Kidney (tissue), 13 donors: ENCODE measurements at regions not wholly inside any gene's neighbourhood (a gene's known extent, or its start where the extent isn't known, plus 50 kb on each side); places are given as distances from the start of the nearest gene placed in this dataset.
"Not testable (repeated sequence)": the region's sequence is repeated elsewhere in the genome, so short reads cannot be mapped to it uniquely, and the experiment has no call there.

Experiments used
- DNase-seq, 5 donors: peaks; one replicate each; pipeline ENCODE4 v3.0.0-alpha.2; 2013 to 2020
- FAIRE-seq: peaks from 2 replicates; lab custom pipeline; 2012; peaks lifted over from hg19 to GRCh38; lab: Jason Lieb, UNC
- H3K27ac ChIP-seq, 2 donors: one replicate each; pipeline ENCODE4 v1.7.0; 2013; ENCODE audit warnings: low read depth in 2 of 2, low read length in 2 of 2, inconsistent platforms in 1 of 2
- H3K27me3 ChIP-seq: one replicate; pipeline ENCODE4 v1.7.1; 2013; ENCODE audit warnings: low read length, inconsistent platforms; ENCODE audit not compliant: control insufficient read depth, insufficient read depth
- H3K36me3 ChIP-seq, 3 donors: one replicate each; pipeline versions ENCODE4 v1.7.0 to v1.7.1; 2013; ENCODE audit warnings: low read length in 3 of 3, control low read depth in 1 of 3, inconsistent platforms in 1 of 3; ENCODE audit not compliant: insufficient read depth in 3 of 3, control insufficient read depth in 2 of 3
- H3K4me1 ChIP-seq, 3 donors: one replicate each; pipeline versions ENCODE4 v1.7.0 to v1.7.1; 2013; ENCODE audit warnings: low read length in 3 of 3, inconsistent platforms in 1 of 3, low read depth in 1 of 3; ENCODE audit not compliant: control insufficient read depth in 2 of 3, insufficient read depth in 2 of 3
- H3K4me3 ChIP-seq, 3 donors: one replicate each; pipeline versions ENCODE4 v1.7.0 to v1.8.1; 2013; ENCODE audit warnings: low read length in 3 of 3, control low read depth in 1 of 3, inconsistent platforms in 1 of 3
- H3K9ac ChIP-seq, 3 donors: one replicate each; pipeline versions ENCODE4 v1.7.0 to v1.7.1; 2013; ENCODE audit warnings: low read length in 3 of 3, control low read depth in 1 of 3, inconsistent platforms in 1 of 3
- H3K9me3 ChIP-seq, 3 donors: one replicate each; pipeline versions ENCODE4 v1.7.0 to v1.7.1; 2013; ENCODE audit warnings: low read length in 3 of 3, control low read depth in 1 of 3, inconsistent platforms in 1 of 3; ENCODE audit not compliant: control insufficient read depth in 2 of 3, insufficient read depth in 1 of 3
- intact Hi-C: fragments of 100-400 bp; cut with DNase I; formaldehyde crosslinking; loops from one replicate; pipeline ENCODE4 v1.11.1; 2022
- TF ChIP-seq, protein P1 (sequence below): IDR thresholded peaks from 3 replicates; pipeline ENCODE4 v1.5.1; 2012; ENCODE audit warnings: mild to moderate bottlenecking, moderate library complexity, borderline replicate concordance; ENCODE audit not compliant: insufficient read depth; ENCODE audit errors: extremely low read depth
- donor health status: control.
- donor health status: control.
- donor health status: control.
- donor health status: control.
- donor health status: control.
- donor health status: DM: yes; HTN: yes; CAD: no.
- donor health status: Normal renal cell carcinoma (clear cell type).

DNA sequence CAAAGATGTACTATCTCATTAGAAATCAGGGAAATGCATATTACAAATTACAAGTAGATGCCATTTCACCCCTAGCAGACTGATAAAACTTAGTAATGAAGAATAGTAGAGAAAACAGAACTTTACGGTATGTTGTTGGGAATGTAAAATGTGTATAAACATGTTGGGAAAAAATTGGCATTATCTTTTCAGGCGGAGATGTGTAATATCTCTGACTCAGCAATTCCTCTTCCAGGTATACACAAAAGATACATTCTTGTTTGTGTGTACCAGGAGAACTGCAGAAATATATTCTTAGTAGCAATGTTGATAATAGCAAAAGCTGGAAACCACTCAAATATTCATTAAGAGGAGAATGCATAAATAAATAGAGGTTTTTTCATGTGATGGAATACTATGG lies 204.5 kb downstream of the LPIN1 start:
- Histone ChIP-seq H3K27ac (no peak overlapping the region), H3K9me3 (no peaks in the 10 kb centered on the region), H3K27me3 (no peaks in the 10 kb centered on the region), H3K9ac (no peak overlapping the region), H3K4me3 (no peak overlapping the region), H3K4me1 (no peaks in the 10 kb centered on the region), H3K36me3 (no peaks in the 10 kb centered on the region)
- no peak for FAIRE-seq
- intact Hi-C loops, result loop anchor here (10.0 kb wide), 1 partner anchor 266 kb away; no protein-coding TSS in a partner anchor
- TF ChIP-seq, protein P1, sequence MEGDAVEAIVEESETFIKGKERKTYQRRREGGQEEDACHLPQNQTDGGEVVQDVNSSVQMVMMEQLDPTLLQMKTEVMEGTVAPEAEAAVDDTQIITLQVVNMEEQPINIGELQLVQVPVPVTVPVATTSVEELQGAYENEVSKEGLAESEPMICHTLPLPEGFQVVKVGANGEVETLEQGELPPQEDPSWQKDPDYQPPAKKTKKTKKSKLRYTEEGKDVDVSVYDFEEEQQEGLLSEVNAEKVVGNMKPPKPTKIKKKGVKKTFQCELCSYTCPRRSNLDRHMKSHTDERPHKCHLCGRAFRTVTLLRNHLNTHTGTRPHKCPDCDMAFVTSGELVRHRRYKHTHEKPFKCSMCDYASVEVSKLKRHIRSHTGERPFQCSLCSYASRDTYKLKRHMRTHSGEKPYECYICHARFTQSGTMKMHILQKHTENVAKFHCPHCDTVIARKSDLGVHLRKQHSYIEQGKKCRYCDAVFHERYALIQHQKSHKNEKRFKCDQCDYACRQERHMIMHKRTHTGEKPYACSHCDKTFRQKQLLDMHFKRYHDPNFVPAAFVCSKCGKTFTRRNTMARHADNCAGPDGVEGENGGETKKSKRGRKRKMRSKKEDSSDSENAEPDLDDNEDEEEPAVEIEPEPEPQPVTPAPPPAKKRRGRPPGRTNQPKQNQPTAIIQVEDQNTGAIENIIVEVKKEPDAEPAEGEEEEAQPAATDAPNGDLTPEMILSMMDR, result no peak
- no peak for DNase-seq

DNA sequence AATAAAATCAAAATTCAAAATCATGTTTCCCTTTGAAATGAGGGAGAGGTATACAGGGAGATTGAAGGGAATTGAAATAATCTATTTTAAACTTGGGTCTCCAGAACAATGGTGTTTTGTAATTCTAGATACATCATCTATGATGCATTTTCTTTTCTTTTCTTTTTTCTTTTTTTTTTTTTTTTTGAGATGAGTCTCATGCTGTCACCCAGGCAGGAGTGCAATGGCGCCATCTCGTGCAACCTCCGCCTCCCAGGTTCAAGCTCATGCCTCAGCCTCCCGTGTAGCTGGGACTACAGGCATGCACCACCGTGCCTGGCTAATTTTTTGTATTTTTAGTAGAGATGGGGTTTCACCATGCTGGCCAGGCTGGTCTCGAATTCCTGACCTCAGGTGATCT lies 205.1 kb downstream of the LPIN1 start:
- not testable (repeated sequence) for DNase-seq, H3K36me3 ChIP-seq, H3K9ac ChIP-seq, H3K27me3 ChIP-seq, H3K27ac ChIP-seq, H3K4me3 ChIP-seq, H3K9me3 ChIP-seq, H3K4me1 ChIP-seq, FAIRE-seq
- intact Hi-C loops, result loop anchor here (10.0 kb wide), 1 partner anchor 267 kb away; no protein-coding TSS in a partner anchor

DNA sequence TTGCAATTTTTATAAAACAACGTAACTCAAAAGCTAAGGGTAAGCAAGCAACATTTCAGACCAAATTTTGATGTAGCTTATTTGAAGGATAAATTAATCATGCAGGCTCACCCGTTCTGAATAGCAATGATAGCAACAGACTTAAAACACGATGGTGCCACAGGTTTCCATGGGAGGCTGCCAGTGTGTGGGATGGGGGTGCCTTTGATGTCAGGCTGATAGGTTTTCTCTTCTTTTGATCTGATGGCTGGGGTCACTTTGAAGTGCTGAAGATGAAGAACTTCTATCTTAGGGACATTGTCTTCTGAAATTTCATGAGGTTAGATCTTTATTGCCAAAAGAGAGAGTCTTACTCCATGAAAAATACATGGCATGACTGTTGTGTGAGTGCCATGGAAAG lies 206.8 kb downstream of the LPIN1 start:
- no peak for FAIRE-seq
- Histone ChIP-seq H3K9me3 (no peaks in the 10 kb centered on the region), H3K4me1 (no peaks in the 10 kb centered on the region)

DNA sequence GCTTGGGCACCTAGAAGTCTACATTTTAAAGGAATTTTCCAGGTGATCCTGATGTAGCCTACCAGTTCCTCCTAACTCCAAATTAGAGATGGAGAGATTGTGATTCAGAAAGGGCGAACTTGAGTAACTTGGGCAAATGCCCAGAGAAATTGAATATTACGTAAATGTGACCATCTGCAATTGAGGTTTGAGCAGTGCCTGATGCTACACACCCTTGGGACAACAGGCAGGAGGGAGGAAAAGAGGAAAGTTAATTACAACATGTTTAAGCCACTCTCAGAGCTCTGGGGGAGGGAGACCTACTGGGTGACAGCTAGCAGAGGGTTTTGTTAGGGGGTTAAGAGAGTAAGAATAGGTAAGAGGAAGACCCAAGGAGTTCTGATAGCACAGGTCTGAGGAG lies 208.9 kb downstream of the LPIN1 start:
- FAIRE-seq (no peak), DNase-seq (no peak)
- Histone ChIP-seq H3K4me3 (no peak overlapping the region), H3K9ac (no peak overlapping the region), H3K27ac (no peak overlapping the region), H3K27me3 (no peaks in the 10 kb centered on the region), H3K4me1 (no peaks in the 10 kb centered on the region), H3K36me3 (no peaks in the 10 kb centered on the region), H3K9me3 (no peaks in the 10 kb centered on the region)
- intact Hi-C loops, result loop anchor here (10.0 kb wide), 1 partner anchor 271 kb away; no protein-coding TSS in a partner anchor
- TF ChIP-seq, protein P1, result no peak

More for the DNA sequence above, 206.8 kb downstream of the LPIN1 start:
- H3K4me3 ChIP-seq, result no peak overlapping the region
- H3K27me3 ChIP-seq, result no peaks in the 10 kb centered on the region
- no peaks in the 10 kb centered on the region for H3K36me3 ChIP-seq
- TF ChIP-seq, protein P1, result no peak
- no peak overlapping the region for H3K9ac ChIP-seq
- no peak for DNase-seq
- intact Hi-C loops, result loop anchor here (10.0 kb wide), 1 partner anchor 268 kb away; no protein-coding TSS in a partner anchor
- H3K27ac ChIP-seq, result no peak overlapping the region
